CD8-positive, alpha-beta memory T cell (primary cell): ENCODE measurements at regions not wholly inside any gene's neighbourhood (a gene's known extent, or its start where the extent isn't known, plus 50 kb on each side); places are given as distances from the start of the nearest gene placed in this dataset.

Experiments
- CTCF ChIA-PET: fragments of 350-600 bp; sonication (Branson Sonifier 250); formaldehyde crosslinking; loops from one replicate; lab custom pipeline; 2021; ENCODE audit warnings: antibody characterized with exemption; lab: Charles Lee
- POLR2A ChIA-PET: fragments of 350-600 bp; sonication (Branson Sonifier 250); formaldehyde crosslinking; loops from one replicate; lab custom pipeline; 2021; ENCODE audit warnings: antibody characterized with exemption; lab: Charles Lee
- DNase-seq, 5 donors: peaks; one replicate each; pipeline versions ENCODE4 v3.0.0 to v3.0.0-alpha.2; 2020 to 2022; ENCODE audit warnings: mixed read lengths in 1 of 5
- H3K27ac ChIP-seq: one replicate; pipeline ENCODE4 v1.7.0; 2013; ENCODE audit warnings: low read depth, mild to moderate bottlenecking, low read length, moderate library complexity
- H3K27me3 ChIP-seq: 2 replicates; pipeline ENCODE4 v1.7.0; 2013; ENCODE audit warnings: low read length, mild to moderate bottlenecking; ENCODE audit not compliant: insufficient read depth, poor library complexity, severe bottlenecking
- H3K36me3 ChIP-seq: 2 replicates; pipeline ENCODE4 v1.7.0; 2013; ENCODE audit warnings: mild to moderate bottlenecking, low read length, moderate library complexity; ENCODE audit not compliant: insufficient read depth
- H3K4me1 ChIP-seq: 2 replicates; pipeline ENCODE4 v1.7.0; 2013; ENCODE audit warnings: mild to moderate bottlenecking, low read length, moderate library complexity; ENCODE audit not compliant: insufficient read depth
- H3K4me3 ChIP-seq: 2 replicates; pipeline ENCODE4 v1.7.0; 2013; ENCODE audit warnings: mild to moderate bottlenecking, low read length
- H3K9me3 ChIP-seq: 2 replicates; pipeline ENCODE4 v1.7.0; 2013; ENCODE audit warnings: mild to moderate bottlenecking, low read length
- H3K27ac Mint-ChIP-seq, 8 donors: one replicate each; pipeline ENCODE4 v1.8.0; 2020 to 2021; ENCODE audit warnings: mixed read lengths in 8 of 8, mild to moderate bottlenecking in 6 of 8, inconsistent platforms in 3 of 8, moderate library complexity in 3 of 8
- H3K27me3 Mint-ChIP-seq, 2 donors: one replicate each; pipeline ENCODE4 v1.8.0; 2020 to 2021; ENCODE audit warnings: mixed read lengths in 2 of 2, mild to moderate bottlenecking in 1 of 2, moderate library complexity in 1 of 2
- H3K36me3 Mint-ChIP-seq, 3 donors: one replicate each; pipeline ENCODE4 v1.8.0; 2020 to 2021; ENCODE audit warnings: mixed read lengths in 3 of 3, inconsistent platforms in 1 of 3, mild to moderate bottlenecking in 1 of 3
- H3K4me1 Mint-ChIP-seq, 3 donors: one replicate each; pipeline ENCODE4 v1.8.0; 2020 to 2021; ENCODE audit warnings: mixed read lengths in 3 of 3, inconsistent platforms in 1 of 3, mild to moderate bottlenecking in 1 of 3
- H3K4me3 Mint-ChIP-seq, 7 donors: one replicate each; pipeline ENCODE4 v1.8.0; 2020 to 2021; ENCODE audit warnings: mixed read lengths in 7 of 7, mild to moderate bottlenecking in 6 of 7, moderate library complexity in 4 of 7, inconsistent platforms in 2 of 7
- H3K9me3 Mint-ChIP-seq, 5 donors: one replicate each; pipeline ENCODE4 v1.8.0; 2020 to 2022; ENCODE audit warnings: mixed read lengths in 5 of 5, mild to moderate bottlenecking in 3 of 5, moderate library complexity in 2 of 5, inconsistent platforms in 1 of 5

DNA sequence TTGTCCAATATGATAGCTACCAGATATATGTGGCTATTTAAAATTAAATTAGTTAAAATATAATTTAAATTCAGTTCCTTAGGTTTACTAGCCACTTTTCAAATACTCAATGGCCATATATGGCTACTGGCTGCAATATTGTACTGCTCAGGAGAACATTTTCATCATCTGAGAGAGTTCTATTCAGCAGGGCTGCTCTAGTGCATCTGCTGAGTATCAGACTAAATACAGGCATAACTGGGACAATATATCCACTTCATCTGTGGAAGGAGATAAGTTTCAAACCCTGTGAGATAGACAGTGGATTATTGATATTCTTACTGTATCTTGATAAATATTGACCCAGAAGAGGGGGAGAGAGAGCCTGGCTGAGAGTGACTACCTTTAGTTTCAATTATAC is 240.1 kb upstream of the ANKRD50 start:
- H3K27me3 ChIP-seq: no peaks in the 10 kb centered on the region
- no peak overlapping the region for H3K27ac ChIP-seq
- CTCF ChIA-PET: no interaction called here
- H3K9me3 ChIP-seq: no peaks in the 10 kb centered on the region
- DNase-seq: no peak
- Mint-ChIP-seq H3K9me3 (peaks cover 0 to 14% (median 8%) of the 10 kb centered on the region in 5 donors), H3K4me1 (no peaks in the 10 kb centered on the region), H3K4me3 (no peak overlapping the region), H3K27me3 (no peaks in the 10 kb centered on the region), H3K36me3 (no peaks in the 10 kb centered on the region), H3K27ac (no peak overlapping the region)
- POLR2A ChIA-PET: no interaction called here
- no peaks in the 10 kb centered on the region for H3K36me3 ChIP-seq
- no peaks in the 10 kb centered on the region for H3K4me1 ChIP-seq
- H3K4me3 ChIP-seq: no peak overlapping the region

DNA sequence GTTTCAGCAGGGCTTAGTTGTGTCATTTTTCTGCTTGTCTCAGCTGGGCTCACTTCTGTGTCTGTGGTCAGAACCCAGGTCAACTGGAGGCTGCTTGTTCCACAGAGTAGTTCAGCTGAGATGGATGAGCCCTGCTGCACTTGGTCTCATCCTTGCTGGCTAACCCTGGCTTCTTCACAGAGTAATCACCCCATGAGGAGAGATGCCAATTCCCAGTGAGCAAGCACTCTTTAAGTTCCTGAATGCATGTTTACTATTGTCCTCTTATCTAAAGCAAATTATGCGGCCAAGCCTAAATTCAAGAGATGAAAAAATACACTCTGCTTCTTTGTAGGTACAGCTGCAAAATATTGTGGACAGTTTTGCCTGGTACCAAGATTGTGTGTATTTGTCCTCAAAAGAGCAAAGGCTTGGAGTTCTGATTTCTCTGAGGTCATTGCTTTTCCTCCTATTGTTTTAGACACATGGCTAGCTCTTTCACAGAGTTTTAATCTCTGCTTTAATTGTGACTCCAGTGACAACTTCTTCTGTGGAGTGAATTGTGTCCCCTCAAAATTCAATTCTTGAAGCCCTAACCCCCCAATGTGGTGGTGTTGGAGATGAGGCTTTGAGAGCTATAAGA is 236.6 kb upstream of the ANKRD50 start:
- Mint-ChIP-seq H3K4me3 (no peak overlapping the region), H3K4me1 (no peaks in the 10 kb centered on the region), H3K9me3 (peaks cover 0 to 14% (median 8%) of the 10 kb centered on the region in 5 donors), H3K27me3 (no peaks in the 10 kb centered on the region), H3K36me3 (no peaks in the 10 kb centered on the region), H3K27ac (no peak overlapping the region)
- H3K9me3 ChIP-seq: no peaks in the 10 kb centered on the region
- no peak overlapping the region for H3K4me3 ChIP-seq
- no peak overlapping the region for H3K27ac ChIP-seq
- ChIA-PET CTCF (no interaction called here), POLR2A (no interaction called here)
- H3K27me3 ChIP-seq: no peaks in the 10 kb centered on the region
- DNase-seq: no peak
- no peaks in the 10 kb centered on the region for H3K36me3 ChIP-seq
- H3K4me1 ChIP-seq: no peaks in the 10 kb centered on the region

DNA sequence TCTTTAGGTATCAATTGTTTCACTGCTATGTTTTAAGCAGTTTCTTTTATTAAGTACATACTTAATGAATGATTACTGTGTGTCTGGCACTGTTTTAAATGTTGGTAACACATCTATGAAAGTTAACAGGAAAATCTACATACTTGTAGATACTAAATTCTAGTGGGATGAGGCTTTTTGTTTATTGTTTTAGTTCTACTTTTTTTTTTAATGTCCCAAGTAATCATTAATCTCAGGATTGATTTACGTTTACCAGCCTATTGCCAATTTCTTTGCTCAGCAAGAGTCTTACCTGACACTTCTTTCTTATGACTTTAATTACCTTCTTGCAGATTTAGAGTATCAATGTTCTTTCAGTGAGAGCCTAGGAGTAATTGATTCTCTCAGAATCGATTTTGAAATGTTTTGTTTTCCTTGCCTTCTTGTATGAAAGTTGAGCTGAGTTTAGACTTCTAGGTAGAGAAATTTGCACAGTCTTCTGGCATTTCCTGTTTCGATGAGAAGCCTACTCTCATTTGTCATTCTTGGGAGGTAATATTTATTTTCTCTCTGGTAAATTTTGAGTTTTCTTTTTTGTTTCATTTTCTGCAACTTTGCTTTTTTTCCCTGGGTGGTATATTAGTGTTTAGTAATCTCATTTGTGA is 235.2 kb upstream of the ANKRD50 start:
- no peak for DNase-seq
- POLR2A ChIA-PET: no interaction called here
- no peaks in the 10 kb centered on the region for H3K4me1 ChIP-seq
- CTCF ChIA-PET: no interaction called here
- no peaks in the 10 kb centered on the region for H3K36me3 ChIP-seq
- no peak overlapping the region for H3K4me3 ChIP-seq
- no peaks in the 10 kb centered on the region for H3K27me3 ChIP-seq
- peaks cover 6 to 16% (median 7%) of the 10 kb centered on the region in 5 donors for H3K9me3 Mint-ChIP-seq
- no peak overlapping the region for H3K27ac Mint-ChIP-seq
- no peaks in the 10 kb centered on the region for H3K9me3 ChIP-seq
- no peak overlapping the region for H3K4me3 Mint-ChIP-seq
- H3K27ac ChIP-seq: no peak overlapping the region
- no peaks in the 10 kb centered on the region for H3K4me1 Mint-ChIP-seq
- no peaks in the 10 kb centered on the region for H3K36me3 Mint-ChIP-seq
- no peaks in the 10 kb centered on the region for H3K27me3 Mint-ChIP-seq

DNA sequence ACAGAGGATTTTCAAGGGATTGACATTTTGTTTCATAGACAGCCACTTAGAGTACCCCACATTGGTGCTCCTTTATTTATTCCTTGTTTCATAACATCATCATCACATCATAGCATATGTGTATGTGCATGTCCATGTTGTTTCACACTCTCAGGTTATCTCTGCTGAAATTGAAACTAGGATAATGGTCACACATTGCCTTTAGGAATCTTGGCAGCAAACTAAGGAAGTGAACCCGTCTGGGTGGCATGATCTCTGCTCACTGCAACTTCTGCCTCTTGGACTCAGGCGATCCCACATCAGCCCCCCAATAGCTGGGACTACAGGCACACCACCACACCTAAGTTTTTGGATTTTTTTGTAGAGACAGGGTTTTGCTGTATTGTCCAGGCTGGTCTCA is 234.2 kb upstream of the ANKRD50 start:
- Mint-ChIP-seq H3K4me3 (no peak overlapping the region), H3K27ac (no peak overlapping the region), H3K4me1 (no peaks in the 10 kb centered on the region), H3K9me3 (peaks cover 5 to 15% (median 7%) of the 10 kb centered on the region in 5 donors), H3K36me3 (no peaks in the 10 kb centered on the region), H3K27me3 (no peaks in the 10 kb centered on the region)
- DNase-seq: no peak
- ChIA-PET CTCF (no interaction called here), POLR2A (no interaction called here)
- H3K27me3 ChIP-seq: no peaks in the 10 kb centered on the region
- H3K36me3 ChIP-seq: no peaks in the 10 kb centered on the region
- H3K9me3 ChIP-seq: no peaks in the 10 kb centered on the region
- H3K27ac ChIP-seq: no peak overlapping the region
- no peaks in the 10 kb centered on the region for H3K4me1 ChIP-seq
- no peak overlapping the region for H3K4me3 ChIP-seq

DNA sequence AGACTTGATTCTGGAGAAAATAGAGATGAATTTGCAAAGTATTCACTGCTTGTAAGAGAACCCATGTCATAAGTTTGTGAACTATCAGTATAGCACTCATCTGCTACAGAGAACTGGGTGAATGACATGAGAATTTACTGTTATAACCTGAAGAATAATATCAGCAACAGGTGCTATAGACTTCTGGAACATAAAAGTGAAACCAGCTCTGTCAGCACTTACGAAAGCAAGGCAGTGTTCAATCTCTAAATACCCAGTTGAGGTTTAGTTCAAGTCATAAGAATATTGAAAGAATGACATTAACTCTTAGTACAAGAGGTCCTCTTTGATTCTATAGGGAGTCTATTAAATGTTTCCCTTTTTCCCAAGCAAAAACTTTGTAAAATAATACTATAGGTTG is 232.9 kb upstream of the ANKRD50 start:
- Mint-ChIP-seq H3K36me3 (no peaks in the 10 kb centered on the region), H3K4me1 (no peaks in the 10 kb centered on the region), H3K27me3 (no peaks in the 10 kb centered on the region), H3K9me3 (peaks cover 0 to 9% (median 7%) of the 10 kb centered on the region in 5 donors), H3K4me3 (no peak overlapping the region), H3K27ac (no peak overlapping the region)
- ChIA-PET POLR2A (no interaction called here), CTCF (interaction anchor here (1.0 kb wide), 1 partner anchor 9 kb away, joined by 3 read pairs; no protein-coding TSS in a partner anchor)
- H3K27me3 ChIP-seq: no peaks in the 10 kb centered on the region
- no peak for DNase-seq
- H3K27ac ChIP-seq: no peak overlapping the region
- H3K4me1 ChIP-seq: no peaks in the 10 kb centered on the region
- H3K36me3 ChIP-seq: no peaks in the 10 kb centered on the region
- no peaks in the 10 kb centered on the region for H3K9me3 ChIP-seq
- no peak overlapping the region for H3K4me3 ChIP-seq

DNA sequence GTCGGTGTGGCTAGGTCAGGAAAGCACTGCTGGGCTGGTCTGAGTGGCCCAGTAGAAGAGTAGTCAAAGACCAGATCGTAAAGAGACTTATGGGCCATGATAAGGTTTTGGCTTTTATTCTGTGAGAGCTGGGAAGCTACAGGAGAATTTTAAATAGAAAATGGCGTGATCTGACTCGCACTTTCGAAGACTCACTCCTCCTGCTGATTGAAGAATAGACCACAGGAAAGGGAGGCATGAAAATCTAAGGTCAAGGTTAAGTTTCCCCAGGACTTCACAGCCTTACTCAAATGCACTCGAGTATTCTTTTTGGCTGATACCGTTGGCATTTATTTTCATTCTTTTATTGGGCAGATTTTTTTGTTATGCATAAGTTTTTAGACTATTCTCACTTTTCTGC is 231.4 kb upstream of the ANKRD50 start:
- CTCF ChIA-PET: interaction anchor here (1.1 kb wide), 1 partner anchor 11 kb away, joined by 3 read pairs; no protein-coding TSS in a partner anchor
- Histone ChIP-seq H3K4me1 (no peaks in the 10 kb centered on the region), H3K27ac (no peak overlapping the region), H3K36me3 (no peaks in the 10 kb centered on the region), H3K27me3 (no peaks in the 10 kb centered on the region), H3K4me3 (no peak overlapping the region), H3K9me3 (no peaks in the 10 kb centered on the region)
- H3K27ac Mint-ChIP-seq: no peak overlapping the region
- no peaks in the 10 kb centered on the region for H3K27me3 Mint-ChIP-seq
- H3K36me3 Mint-ChIP-seq: no peaks in the 10 kb centered on the region
- POLR2A ChIA-PET: no interaction called here
- DNase-seq: no peak
- peaks cover 1 to 9% (median 4%) of the 10 kb centered on the region in 5 donors for H3K9me3 Mint-ChIP-seq
- no peaks in the 10 kb centered on the region for H3K4me1 Mint-ChIP-seq
- no peak overlapping the region for H3K4me3 Mint-ChIP-seq

DNA sequence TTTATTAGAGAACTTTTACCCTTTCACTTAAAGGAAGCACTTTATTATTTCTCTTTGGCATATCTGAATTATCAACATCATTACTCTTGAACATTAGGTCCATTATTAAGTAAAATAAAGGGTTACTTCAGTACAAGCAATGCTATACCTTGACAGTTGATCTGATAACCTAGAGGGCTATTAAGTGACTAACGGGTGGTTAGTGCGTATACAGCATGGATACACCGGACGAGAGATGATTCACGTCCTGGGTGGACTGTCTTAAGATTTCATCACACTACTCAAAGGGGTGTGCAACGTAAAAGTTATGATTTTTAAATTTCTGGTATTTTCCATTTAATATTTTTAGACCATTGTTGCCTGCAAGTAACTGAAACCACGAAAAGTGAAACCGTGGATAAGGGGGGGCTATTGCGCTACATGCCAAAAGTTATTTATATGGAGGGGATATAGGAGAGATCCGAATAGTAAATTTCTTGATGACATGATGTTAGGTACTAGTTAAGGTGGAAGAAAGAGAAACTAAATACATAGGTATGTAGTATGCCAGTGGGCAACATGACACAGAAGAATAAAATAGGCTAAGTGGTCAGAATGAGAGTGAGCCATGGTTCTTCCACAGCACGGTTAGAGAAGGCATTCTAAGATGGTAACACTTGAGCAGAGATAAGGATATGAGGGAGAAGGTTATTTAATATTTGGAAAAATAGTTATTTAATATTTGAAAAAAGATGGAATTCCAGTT is 230.8 kb upstream of the ANKRD50 start:
- CTCF ChIA-PET: no interaction called here
- Mint-ChIP-seq H3K4me3 (no peak overlapping the region), H3K36me3 (no peaks in the 10 kb centered on the region), H3K27ac (peak overlapping the region in 1 of 8 donors; percentile 5), H3K4me1 (no peaks in the 10 kb centered on the region), H3K27me3 (no peaks in the 10 kb centered on the region), H3K9me3 (peaks cover 1 to 9% (median 6%) of the 10 kb centered on the region in 5 donors)
- POLR2A ChIA-PET: no interaction called here
- H3K36me3 ChIP-seq: no peaks in the 10 kb centered on the region
- DNase-seq: no peak
- H3K4me1 ChIP-seq: no peaks in the 10 kb centered on the region
- no peak overlapping the region for H3K27ac ChIP-seq
- no peaks in the 10 kb centered on the region for H3K27me3 ChIP-seq
- H3K9me3 ChIP-seq: no peaks in the 10 kb centered on the region
- no peak overlapping the region for H3K4me3 ChIP-seq

DNA sequence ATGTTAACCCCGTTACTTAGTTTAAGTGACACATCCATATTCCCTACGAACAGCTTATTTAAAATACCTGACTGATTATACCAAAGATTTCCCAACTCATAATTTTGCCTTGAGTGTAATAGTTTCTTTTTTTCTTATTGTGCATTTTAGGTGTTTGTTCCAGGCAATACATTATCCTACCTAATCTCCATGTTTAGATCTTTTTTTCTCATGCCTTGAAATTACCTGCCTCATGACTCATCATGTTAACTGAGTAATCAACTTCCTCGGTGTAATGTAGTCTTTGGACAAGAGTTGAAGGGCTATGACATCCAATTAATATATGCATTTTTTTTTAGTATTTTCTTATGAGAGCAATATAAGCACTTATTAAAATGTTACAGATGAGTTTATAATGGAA is 228.7 kb upstream of the ANKRD50 start:
- Mint-ChIP-seq H3K27ac (no peak overlapping the region), H3K27me3 (no peaks in the 10 kb centered on the region), H3K4me3 (no peak overlapping the region), H3K9me3 (peaks cover 2 to 13% (median 6%) of the 10 kb centered on the region in 5 donors), H3K4me1 (no peaks in the 10 kb centered on the region), H3K36me3 (no peaks in the 10 kb centered on the region)
- H3K36me3 ChIP-seq: no peaks in the 10 kb centered on the region
- H3K27ac ChIP-seq: no peak overlapping the region
- H3K4me1 ChIP-seq: no peaks in the 10 kb centered on the region
- ChIA-PET CTCF (no interaction called here), POLR2A (no interaction called here)
- DNase-seq: no peak
- no peak overlapping the region for H3K4me3 ChIP-seq
- no peaks in the 10 kb centered on the region for H3K27me3 ChIP-seq
- H3K9me3 ChIP-seq: no peaks in the 10 kb centered on the region
